HS-5 (cell line): ENCODE measurements at regions not wholly inside any gene's neighbourhood (a gene's known extent, or its start where the extent isn't known, plus 50 kb on each side); places are given as distances from the start of the nearest gene placed in this dataset.

Experiments used
- DNase-seq: peaks from one replicate; pipeline ENCODE4 v3.0.0-alpha.2; 2012; ENCODE audit warnings: low read depth

GRCh38 chr1:163885510-163885909, 563.8 kb downstream of the NUF2 start:
- no peak for DNase-seq

DNA sequence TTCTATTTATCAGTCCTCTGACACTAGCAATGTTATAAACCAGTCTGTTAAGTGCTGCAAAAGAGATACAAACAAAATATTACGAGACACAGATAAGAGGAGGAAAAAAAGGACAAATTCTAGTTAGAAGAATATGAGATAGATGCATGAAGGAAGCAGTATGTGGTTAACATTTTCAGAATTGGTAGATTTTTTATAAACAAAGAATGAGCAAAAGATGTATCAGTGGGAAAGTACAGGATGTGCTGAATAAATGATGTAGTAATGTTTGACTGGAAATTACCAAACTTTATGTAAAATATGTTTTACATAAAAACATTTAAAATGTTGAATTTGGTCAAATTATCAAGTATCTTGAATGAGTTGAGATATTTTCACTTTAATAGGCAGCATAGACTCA, 574.2 kb downstream of the NUF2 start:
- no peak for DNase-seq

DNA sequence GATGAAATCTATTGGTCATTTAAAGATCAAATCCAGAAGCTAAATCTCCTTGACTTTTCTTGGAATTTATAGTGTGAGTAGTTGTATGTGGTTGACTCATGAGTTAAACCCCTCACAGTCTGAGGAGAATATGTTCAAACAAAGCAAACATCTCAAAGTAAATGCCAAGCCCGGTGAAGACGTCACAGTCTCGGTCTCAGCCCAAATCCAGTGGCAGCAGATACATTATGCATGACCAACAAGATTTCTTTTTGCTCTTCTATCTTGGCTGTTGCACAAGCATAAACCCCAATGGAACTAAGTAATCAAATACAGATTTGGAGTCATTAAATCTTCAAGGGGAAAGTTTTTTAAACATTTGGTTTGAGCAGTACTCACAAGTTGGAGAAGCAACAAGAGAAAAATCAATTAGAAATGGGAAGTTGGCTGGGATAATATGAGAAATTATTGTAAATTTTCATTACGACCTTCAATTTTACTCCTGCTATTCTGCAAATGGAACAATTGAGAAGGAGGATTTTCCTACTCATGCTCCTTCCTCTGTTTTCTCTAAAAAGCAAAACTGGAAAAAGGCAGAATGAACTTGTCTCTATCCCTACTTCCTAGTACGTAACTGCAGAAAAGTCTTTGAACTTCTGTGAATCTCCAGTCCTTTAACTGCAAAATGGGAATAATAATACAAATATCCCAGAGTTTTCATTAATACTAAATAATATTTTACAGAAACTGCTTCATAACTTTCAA, 575.8 kb downstream of the NUF2 start:
- peak; percentile 34 for DNase-seq

DNA sequence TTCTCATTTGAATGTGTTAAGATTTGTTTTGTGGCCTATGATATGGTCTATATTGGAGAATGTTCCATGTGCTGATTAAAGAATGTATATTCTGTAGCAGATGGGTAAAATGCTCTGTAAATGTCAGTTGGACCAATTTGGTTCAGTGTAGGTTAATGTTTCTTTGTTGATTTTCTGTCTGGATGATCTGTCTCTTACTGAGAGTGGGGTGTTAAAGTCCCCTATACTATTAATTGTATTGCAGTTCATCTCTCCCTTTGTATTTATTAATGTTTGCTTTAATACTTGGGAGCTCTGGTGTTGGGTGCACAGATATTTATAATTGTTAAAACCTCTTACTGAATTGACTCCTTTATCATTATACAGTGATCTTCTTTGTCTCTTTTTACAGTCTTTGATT, 584.5 kb downstream of the NUF2 start:
- no peak for DNase-seq

- DNase-seq, result peak; percentile 71
These were observed 590.6 kb downstream of the NUF2 start for GRCh38 chr1:163912170-163912884.

DNA sequence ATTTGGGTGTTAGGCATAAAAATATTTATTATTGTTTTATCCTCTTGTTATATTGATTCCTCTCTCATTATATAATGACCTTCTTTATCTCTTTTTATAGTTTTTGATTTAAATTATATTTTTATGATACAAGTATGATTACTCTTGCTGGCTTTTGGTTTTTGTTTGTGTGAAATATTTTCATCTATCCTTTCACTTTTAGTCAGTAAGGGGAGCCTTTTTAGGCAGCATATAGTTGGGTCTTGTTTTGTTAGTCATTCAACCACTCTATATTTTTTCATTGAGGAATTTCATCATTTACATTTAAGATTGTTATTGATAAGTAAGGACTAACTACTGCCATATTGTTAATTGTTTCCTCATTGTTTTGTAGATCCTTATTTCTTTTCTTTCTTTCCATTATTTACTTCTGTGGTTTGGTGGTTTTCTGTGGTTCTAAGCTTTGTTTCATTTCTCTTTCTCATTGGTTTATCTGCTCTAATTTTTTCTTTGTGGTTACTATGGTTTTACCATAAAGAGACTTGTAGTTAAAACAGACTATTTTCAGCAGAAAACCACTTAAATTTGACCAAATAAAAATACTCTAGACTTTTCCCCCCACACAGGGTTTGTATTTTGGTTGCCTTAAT, 593.1 kb downstream of the NUF2 start:
- DNase-seq, result no peak

GRCh38 chr1:163922743-163923201, 601.0 kb downstream of the NUF2 start:
- DNase-seq, result no peak

- DNase-seq, result no peak
These were observed 602.3 kb downstream of the NUF2 start for GRCh38 chr1:163924041-163924440.

- no peak for DNase-seq
These were observed 605.7 kb downstream of the NUF2 start for GRCh38 chr1:163927493-163927892.

DNA sequence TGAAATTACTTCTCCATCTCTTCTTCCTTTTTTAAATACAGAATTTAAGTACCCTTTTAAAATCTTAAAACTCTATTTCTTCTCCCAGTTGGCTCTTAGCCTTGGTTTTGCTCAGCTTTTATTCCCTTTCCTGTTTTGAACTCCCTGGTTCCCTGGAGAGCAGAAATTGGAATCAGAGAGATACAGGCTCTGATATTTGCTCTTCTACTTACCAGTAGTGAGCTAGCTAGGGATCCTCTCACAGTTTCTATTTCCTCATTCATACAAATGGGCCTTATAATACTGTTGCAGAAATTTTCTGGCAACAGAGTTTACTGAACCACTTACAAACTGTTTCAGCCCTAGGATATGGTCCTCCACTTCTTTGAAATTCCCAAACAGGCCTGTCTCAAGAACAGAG, 606.3 kb downstream of the NUF2 start:
- DNase-seq, result no peak

GRCh38 chr1:163928651-163929050, 606.9 kb downstream of the NUF2 start:
- no peak for DNase-seq

DNA sequence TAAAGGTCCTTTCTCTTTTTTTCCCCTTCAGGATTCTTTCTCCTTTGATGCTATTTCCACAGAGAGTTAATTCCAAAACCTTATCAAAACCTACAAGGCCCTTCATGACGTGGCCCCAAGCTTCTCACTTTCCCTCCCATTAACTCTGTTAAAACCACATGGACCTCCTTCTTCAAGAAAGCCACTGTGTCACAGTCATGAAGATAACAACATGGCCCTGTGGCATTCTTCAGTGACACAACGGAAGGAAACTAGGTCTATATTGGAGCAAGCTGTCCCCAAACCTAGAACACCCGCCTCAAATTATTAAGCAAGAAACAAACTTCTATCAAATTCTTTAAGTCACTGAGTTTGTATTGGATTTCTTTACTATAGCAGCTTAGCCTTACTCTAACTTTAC, 611.1 kb downstream of the NUF2 start:
- DNase-seq, result no peak

DNA sequence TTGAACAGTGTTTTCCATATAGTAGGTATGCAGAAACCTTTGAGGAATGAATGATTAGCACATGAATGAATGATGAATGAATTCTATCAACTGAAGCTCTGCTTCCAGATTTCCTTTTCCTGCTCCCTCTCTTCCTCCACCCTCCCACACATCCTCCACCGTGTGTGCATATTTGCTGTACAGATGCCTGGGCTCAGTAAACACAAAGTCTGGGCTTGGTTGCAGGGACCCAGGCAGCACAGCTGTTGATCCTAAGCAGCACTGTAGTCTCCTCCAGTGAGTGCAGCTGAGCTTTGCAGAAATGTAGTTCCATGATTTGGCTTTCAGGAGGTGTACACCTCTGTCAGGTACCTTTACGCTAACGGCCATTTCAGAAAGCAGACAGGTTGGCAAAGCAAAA, 611.7 kb downstream of the NUF2 start:
- no peak for DNase-seq

GRCh38 chr1:163935738-163936374, 614.1 kb downstream of the NUF2 start:
- DNase-seq, result no peak

DNA sequence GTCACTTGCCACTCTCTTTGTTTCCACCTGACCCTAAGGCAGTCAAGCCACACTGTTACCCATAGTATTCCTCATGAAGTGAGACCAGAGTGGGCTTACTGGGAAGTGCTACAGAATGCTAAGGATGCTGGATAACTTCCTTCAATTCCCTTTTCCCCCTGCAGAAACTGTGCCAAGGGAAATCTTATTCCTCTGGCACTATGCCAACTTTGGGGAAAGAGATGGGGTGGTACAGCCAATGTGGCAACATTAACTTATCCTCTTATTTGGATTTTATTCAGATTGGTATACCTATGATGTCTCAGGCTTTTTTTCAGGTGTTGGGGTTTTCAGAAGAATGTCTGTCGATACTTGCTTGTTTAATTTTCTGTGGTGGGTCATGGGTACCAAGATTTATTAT, 599.4 kb upstream of the PBX1 start:
- no peak for DNase-seq

- no peak for DNase-seq
These were observed 588.8 kb upstream of the PBX1 start for GRCh38 chr1:163970151-163970550.

- DNase-seq, result no peak
These were observed 588.3 kb upstream of the PBX1 start for GRCh38 chr1:163970699-163971098.

GRCh38 chr1:163973586-163973985, 585.4 kb upstream of the PBX1 start:
- DNase-seq, result no peak

DNA sequence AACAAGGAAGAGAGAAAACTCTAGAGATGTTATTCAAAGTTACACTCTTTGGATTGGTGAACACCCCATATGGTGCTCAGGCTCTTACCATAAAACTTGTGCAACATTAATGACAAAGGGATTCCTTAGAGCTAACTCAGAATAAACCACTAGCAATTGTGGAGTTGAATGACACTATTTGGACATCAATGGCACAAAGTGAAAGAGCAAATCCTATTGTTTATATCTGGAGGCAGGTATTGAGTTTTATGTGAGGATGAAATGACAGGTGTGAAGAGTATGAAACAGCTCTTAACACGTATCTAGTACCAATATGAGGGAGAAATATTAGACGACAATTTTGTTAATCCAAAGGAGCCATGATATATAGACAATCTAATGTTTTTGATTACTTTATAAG, 584.9 kb upstream of the PBX1 start:
- no peak for DNase-seq

DNA sequence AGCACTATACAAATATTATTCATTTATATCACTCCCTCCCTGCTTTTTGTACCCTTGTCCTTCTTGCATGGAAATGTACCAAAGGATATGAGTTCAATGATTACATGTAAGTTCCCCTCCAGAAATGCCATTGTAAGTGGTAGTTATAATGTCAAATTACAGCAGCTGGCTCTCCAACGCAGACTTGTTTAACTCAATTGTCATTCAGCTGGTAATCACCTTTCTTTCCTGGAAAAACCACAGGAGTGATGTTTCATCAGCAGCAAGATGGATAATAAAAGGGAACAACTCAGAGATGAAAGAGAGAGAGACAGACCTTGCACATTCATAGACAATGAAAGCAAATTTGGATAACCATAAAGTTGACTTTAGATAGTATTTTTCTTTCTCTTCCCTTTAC, 578.6 kb upstream of the PBX1 start:
- DNase-seq, result no peak

DNA sequence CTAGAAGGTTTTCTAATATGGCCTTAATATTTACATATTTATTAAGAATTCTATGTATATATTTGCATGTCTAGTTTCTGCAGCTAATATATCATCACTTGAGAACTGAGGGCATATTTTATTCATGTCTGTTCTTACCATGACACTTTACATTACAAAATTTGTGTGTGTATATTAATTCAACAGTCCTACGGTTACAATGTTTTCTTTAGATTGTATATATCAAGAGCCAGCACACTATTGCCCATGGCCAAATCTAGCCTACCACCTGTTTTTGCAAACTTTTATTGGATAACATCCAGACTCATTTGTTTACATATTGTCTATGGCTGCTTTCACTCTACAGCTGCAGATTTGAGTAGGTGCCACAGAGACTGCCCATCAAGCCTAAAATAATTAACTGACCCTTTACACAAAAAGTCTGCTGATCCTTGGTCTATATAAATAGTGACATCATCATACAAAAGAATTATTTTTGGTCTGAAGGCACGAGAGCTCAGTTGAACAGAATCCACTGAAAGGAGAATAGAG, 577.4 kb upstream of the PBX1 start:
- no peak for DNase-seq

DNA sequence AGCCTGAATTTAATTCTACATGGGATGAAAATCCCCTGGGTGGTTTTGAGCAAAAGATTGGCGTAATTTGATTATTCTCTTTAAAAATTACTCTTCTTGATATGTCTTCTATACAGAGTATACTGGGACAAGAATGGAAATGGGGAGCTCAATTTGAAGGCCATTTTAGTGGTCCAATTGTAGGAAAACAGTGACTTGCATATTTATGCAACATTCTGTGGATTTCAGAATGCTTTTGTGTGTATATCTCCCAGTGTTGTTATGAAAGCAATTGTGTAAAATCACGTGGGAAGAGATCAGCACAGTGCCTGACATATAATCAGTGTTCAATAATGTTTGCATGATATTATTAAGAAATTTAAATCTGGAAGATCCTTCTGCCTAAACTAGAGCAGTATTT, 575.9 kb upstream of the PBX1 start:
- no peak for DNase-seq

DNA sequence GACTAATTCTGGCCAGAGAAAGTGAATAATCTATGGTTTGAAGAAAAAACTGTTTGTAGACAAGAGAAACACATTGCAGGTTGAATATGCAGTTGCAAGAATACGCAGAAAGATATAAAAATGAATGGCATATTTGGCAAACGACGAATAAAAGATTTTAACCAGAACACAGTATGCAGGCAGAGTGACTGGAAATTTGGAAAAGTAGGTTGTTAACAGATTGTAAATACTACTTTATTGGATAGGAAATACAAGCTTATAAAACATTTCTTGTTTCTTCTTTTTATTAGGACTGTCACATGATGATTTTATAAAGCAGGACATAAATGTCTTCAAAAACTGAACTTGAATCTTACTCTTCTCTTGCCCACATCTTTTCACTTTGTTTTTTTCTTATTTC, 573.3 kb upstream of the PBX1 start:
- DNase-seq, result no peak
